ENCODE measurements at regions not wholly inside any gene's neighbourhood (a gene's known extent, or its start where the extent isn't known, plus 50 kb on each side); places are given as distances from the start of the nearest gene placed in this dataset.

DNA sequence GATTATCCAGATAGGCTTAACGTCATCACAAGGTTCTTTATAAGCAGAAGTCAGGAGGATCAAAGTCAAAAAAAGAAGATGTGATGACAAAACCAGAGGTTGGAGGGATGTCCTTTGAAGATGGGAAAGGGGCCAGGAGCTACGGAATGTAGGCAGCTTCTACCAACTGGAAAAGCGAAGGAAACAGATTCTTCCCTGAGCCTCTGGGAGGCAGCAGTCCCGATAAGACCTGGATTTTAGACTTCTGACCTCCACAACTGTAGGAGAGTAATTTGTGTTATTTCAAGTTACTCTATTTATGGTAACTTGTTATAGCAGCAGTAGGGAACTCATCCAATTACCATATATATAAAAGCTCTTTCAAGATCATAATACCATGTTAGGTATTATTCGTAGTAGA lies 98.8 kb upstream of the MYCBP2 start:
- no peak overlapping the region for H3K27ac ChIP-seq (ENCODE audit: insufficient read depth, low read length)
- H3K4me2 ChIP-seq (ENCODE audit: extremely low read depth, insufficient read depth, low read length) = no peak overlapping the region
- no peaks in the 10 kb centered on the region for H3K36me3 ChIP-seq (ENCODE audit: control insufficient read depth, insufficient read depth, low read length)
- DNase-seq (ENCODE audit: low read depth in 2 of 2) = no peak
- H3K4me1 ChIP-seq (ENCODE audit: control insufficient read depth, extremely low read depth, insufficient read depth, low read length) = no peaks in the 10 kb centered on the region
- H3K27me3 ChIP-seq (ENCODE audit: control insufficient read depth, insufficient read depth, low read length) = no peaks in the 10 kb centered on the region
- no peaks in the 10 kb centered on the region for H4K20me1 ChIP-seq (ENCODE audit: control insufficient read depth, extremely low read depth, insufficient read depth, low read length)
- no peak overlapping the region for H3K9ac ChIP-seq (ENCODE audit: insufficient read depth, low read length)
- H3K4me3 ChIP-seq (replicated peaks in 1 of 4; ENCODE audit: control extremely low read depth in 1 of 4, insufficient read depth in 1 of 4, low read depth in 3 of 4, low read length in 4 of 4) = no peak overlapping the region
- TF ChIP-seq EZH2 (IDR thresholded peaks at IDR 0.05; ENCODE audit: low read length, missing control alignments) = no peak
- TF ChIP-seq, protein P1, sequence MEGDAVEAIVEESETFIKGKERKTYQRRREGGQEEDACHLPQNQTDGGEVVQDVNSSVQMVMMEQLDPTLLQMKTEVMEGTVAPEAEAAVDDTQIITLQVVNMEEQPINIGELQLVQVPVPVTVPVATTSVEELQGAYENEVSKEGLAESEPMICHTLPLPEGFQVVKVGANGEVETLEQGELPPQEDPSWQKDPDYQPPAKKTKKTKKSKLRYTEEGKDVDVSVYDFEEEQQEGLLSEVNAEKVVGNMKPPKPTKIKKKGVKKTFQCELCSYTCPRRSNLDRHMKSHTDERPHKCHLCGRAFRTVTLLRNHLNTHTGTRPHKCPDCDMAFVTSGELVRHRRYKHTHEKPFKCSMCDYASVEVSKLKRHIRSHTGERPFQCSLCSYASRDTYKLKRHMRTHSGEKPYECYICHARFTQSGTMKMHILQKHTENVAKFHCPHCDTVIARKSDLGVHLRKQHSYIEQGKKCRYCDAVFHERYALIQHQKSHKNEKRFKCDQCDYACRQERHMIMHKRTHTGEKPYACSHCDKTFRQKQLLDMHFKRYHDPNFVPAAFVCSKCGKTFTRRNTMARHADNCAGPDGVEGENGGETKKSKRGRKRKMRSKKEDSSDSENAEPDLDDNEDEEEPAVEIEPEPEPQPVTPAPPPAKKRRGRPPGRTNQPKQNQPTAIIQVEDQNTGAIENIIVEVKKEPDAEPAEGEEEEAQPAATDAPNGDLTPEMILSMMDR (conservative IDR thresholded peaks at IDR 0.05 in 1 of 2, IDR thresholded peaks at IDR 0.05 in 1 of 2; ENCODE audit: low read depth in 1 of 2, low read length in 2 of 2) = no peak
- no peaks in the 10 kb centered on the region for H3K79me2 ChIP-seq (ENCODE audit: control insufficient read depth, insufficient read depth, low read length)
- no peaks in the 10 kb centered on the region for H3K9me3 ChIP-seq (ENCODE audit: control insufficient read depth, insufficient read depth, low read depth, low read length)
- H2AFZ ChIP-seq (ENCODE audit: low read length) = no peak overlapping the region

DNA sequence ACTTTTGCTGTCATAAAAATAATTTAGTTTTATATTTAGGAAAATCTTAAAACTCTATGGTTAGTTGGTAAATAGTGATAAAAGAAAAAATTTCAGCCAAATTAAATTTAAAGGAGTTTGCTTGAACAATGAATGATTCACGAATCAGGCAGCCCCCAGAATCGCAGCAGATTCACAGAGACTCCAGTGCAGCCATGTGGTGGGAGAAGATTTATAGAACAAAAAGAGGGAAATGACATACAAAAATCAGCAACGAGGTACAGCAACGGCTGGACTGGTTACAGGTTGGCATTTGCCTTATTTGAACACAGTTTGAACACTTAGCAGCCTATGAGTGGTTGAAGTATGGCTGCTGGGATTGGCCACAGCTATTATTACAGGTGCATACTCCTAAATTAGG lies 96.4 kb upstream of the MYCBP2 start:
- H3K27ac ChIP-seq (ENCODE audit: insufficient read depth, low read length) = no peak overlapping the region

DNA sequence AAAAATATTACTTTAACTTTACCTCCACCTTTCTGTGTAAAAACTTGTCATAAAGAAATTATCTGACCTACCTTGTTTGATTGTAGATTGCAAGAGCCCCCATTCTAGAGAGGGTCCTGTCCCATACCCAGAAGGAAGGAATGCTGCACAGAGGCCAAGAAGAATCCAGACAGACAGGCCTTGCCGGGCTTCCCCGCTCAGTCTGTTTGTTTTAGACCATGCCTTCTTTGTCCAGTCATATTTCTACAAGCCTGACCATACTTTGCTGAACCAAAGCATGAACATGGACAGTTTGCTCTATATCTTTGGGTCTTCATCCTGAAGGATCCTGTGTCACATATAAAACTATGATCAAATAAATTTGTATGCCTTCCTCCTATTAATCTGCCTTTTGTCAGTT lies 95.8 kb upstream of the MYCBP2 start:
- DNase-seq (ENCODE audit: low read depth in 2 of 2) = no peak
- no peaks in the 10 kb centered on the region for H3K36me3 ChIP-seq (ENCODE audit: control insufficient read depth, insufficient read depth, low read length)
- no peaks in the 10 kb centered on the region for H3K27me3 ChIP-seq (ENCODE audit: control insufficient read depth, insufficient read depth, low read length)
- H3K4me3 ChIP-seq (replicated peaks in 1 of 4; ENCODE audit: control extremely low read depth in 1 of 4, insufficient read depth in 1 of 4, low read depth in 3 of 4, low read length in 4 of 4) = no peak overlapping the region
- no peaks in the 10 kb centered on the region for H3K4me1 ChIP-seq (ENCODE audit: control insufficient read depth, extremely low read depth, insufficient read depth, low read length)
- no peaks in the 10 kb centered on the region for H3K9me3 ChIP-seq (ENCODE audit: control insufficient read depth, insufficient read depth, low read depth, low read length)
- H3K4me2 ChIP-seq (ENCODE audit: extremely low read depth, insufficient read depth, low read length) = no peak overlapping the region
- H3K9ac ChIP-seq (ENCODE audit: insufficient read depth, low read length) = no peak overlapping the region
- TF ChIP-seq, protein P1 (conservative IDR thresholded peaks at IDR 0.05 in 1 of 2, IDR thresholded peaks at IDR 0.05 in 1 of 2; ENCODE audit: low read depth in 1 of 2, low read length in 2 of 2) = no peak
- no peak for TF ChIP-seq EZH2 (IDR thresholded peaks at IDR 0.05; ENCODE audit: low read length, missing control alignments)
- no peak overlapping the region for H2AFZ ChIP-seq (ENCODE audit: low read length)
- H3K27ac ChIP-seq (ENCODE audit: insufficient read depth, low read length) = no peak overlapping the region
- no peaks in the 10 kb centered on the region for H4K20me1 ChIP-seq (ENCODE audit: control insufficient read depth, extremely low read depth, insufficient read depth, low read length)
- H3K79me2 ChIP-seq (ENCODE audit: control insufficient read depth, insufficient read depth, low read length) = no peaks in the 10 kb centered on the region

More for the DNA sequence above, 96.4 kb upstream of the MYCBP2 start:
- H3K4me3 ChIP-seq (replicated peaks in 1 of 4; ENCODE audit: control extremely low read depth in 1 of 4, insufficient read depth in 1 of 4, low read depth in 3 of 4, low read length in 4 of 4) = no peak overlapping the region
- no peak overlapping the region for H3K9ac ChIP-seq (ENCODE audit: insufficient read depth, low read length)
- H2AFZ ChIP-seq (ENCODE audit: low read length) = no peak overlapping the region
- H3K4me1 ChIP-seq (ENCODE audit: control insufficient read depth, extremely low read depth, insufficient read depth, low read length) = no peaks in the 10 kb centered on the region
- H3K79me2 ChIP-seq (ENCODE audit: control insufficient read depth, insufficient read depth, low read length) = no peaks in the 10 kb centered on the region
- TF ChIP-seq EZH2 (IDR thresholded peaks at IDR 0.05; ENCODE audit: low read length, missing control alignments) = no peak
- DNase-seq (ENCODE audit: low read depth in 2 of 2) = no peak
- H3K4me2 ChIP-seq (ENCODE audit: extremely low read depth, insufficient read depth, low read length) = no peak overlapping the region
- H4K20me1 ChIP-seq (ENCODE audit: control insufficient read depth, extremely low read depth, insufficient read depth, low read length) = no peaks in the 10 kb centered on the region
- H3K27me3 ChIP-seq (ENCODE audit: control insufficient read depth, insufficient read depth, low read length) = no peaks in the 10 kb centered on the region
- H3K9me3 ChIP-seq (ENCODE audit: control insufficient read depth, insufficient read depth, low read depth, low read length) = no peaks in the 10 kb centered on the region
- no peaks in the 10 kb centered on the region for H3K36me3 ChIP-seq (ENCODE audit: control insufficient read depth, insufficient read depth, low read length)
